Embryonic facial prominence (tissue), 1 donor: ENCODE measurements at regions not wholly inside any gene's neighbourhood (a gene's known extent, or its start where the extent isn't known, plus 50 kb on each side); places are given as distances from the start of the nearest gene placed in this dataset.

Experiments
- DNase-seq: peaks from one replicate; pipeline ENCODE4 v3.0.0-alpha.2; 2016; ENCODE audit errors: extremely low spot score

DNA sequence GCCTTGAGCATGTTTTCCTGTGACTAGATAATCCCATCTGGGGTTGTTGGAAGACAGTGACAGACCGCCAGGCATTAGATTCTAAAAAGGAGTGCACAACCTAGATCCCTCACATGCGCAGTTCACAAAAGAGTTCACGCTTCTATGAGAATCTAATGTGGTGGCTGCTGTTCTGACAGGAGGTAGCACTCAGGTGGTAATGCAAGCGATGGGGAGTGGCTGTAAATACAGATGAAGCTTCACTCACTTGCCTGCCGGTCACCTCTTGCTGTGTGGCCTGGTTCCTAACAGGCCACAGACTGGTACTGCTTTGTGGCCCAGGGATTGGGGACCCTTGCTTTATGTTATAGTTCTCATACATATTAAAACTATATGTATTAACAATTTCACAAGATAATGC lies 81.9 kb upstream of the TMLHE start:
- DNase-seq: no peak

DNA sequence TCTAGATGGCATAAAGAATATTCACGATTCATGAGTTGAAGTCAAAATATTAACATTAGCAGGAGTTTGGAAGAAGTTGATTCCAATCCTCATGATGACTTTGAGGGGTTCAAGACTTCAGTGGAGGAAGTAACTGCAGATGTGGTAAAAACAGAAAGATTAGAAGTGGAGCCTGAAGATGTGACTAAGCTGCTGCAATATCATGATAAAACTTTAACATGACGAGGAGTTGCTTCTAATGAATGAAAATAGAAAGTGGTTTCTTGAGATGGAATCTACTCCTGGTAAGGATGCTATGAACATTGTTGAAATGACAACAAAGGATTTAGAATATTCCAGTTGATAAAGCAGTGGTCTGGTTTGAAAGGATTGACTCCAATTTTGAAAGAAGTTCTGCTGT lies 70.1 kb upstream of the TMLHE start:
- DNase-seq: no peak

DNA sequence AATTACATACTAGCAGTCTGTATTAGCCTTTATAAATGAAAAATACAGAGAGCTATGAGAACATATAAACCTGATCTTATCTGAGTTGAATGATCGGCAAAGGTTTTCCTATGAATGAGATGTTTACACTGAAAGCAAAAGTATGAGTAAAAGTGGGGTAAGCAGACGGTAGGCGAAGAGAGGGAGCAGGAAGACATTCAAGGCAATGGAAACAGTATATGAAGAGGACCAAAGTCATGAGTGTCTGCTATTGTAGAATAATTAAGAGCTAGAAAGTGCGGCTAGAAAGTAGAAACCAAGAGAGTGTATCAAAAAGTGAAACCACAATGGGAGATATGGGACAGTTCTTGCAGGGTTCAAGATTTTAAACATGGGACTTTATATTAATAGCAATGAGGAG lies 67.0 kb upstream of the TMLHE start:
- DNase-seq: no peak

DNA sequence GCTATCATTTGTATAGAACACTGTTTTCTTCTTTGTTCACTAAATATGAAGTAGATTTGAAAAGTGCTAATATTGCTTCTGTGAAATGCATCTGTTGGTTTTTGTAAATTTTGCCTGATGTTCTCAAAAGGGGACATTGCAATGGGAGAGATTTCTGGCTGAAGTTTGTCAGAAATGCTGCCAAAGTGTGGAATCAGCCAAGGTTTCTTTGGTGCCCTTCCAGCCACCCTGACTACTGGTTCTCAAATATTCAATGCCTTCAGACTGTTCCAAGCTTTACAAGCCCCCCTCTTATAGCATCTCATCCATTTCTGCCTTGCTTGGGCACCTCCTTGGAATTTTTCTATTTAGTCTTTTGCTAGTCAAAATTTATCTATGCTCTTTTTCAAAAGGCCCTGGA lies 60.6 kb upstream of the TMLHE start:
- DNase-seq: no peak

DNA sequence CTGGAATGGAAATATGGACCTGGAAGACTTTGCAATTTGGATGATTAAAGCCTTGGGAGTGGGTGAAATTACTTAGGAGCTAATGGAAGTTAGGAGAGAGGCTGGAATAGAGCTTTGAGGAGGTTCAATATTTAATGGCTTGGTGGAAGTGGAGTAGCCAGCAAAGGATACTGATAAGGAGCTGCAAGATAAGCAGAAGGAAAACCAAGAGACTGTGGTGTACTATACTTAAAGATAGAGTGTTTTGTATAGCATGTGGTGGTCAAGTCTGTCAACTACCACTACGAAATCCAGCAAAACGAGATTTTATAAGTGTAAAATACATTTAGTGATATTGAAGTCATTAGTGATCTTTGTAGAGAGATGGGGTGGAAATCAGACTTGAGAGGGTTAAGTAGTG lies 54.0 kb upstream of the TMLHE start:
- no peak for DNase-seq
